Ishikawa (cell line): ENCODE measurements at regions not wholly inside any gene's neighbourhood (a gene's known extent, or its start where the extent isn't known, plus 50 kb on each side); places are given as distances from the start of the nearest gene placed in this dataset.

Experiments
- CEBPB ChIP-seq: IDR thresholded peaks from 2 replicates; pipeline ENCODE4 v1.6.1; 2012
- CREB1 ChIP-seq: IDR thresholded peaks from 2 replicates; pipeline ENCODE4 v1.6.1; 2012; ENCODE audit warnings: low read depth
- EGR1 ChIP-seq: IDR thresholded peaks from 2 replicates; pipeline ENCODE4 v1.6.1; 2012
- EP300 ChIP-seq: IDR thresholded peaks from 2 replicates; pipeline ENCODE4 v1.6.1; 2012; ENCODE audit warnings: borderline replicate concordance
- FOXM1 ChIP-seq: IDR thresholded peaks from 2 replicates; pipeline ENCODE4 v1.6.1; 2012; ENCODE audit warnings: low read depth, borderline replicate concordance
- NFIC ChIP-seq: IDR thresholded peaks from 2 replicates; pipeline ENCODE4 v1.6.1; 2012
- RAD21 ChIP-seq: IDR thresholded peaks from 2 replicates; pipeline ENCODE4 v1.6.1; 2012; ENCODE audit warnings: low read depth
- TAF1 ChIP-seq: IDR thresholded peaks from 2 replicates; pipeline ENCODE4 v1.6.1; 2012; ENCODE audit warnings: low read depth, mild to moderate bottlenecking
- TCF12 ChIP-seq: IDR thresholded peaks from 2 replicates; pipeline ENCODE4 v1.6.1; 2012; ENCODE audit warnings: low read depth
- TEAD4 ChIP-seq: IDR thresholded peaks from 2 replicates; pipeline ENCODE4 v1.6.1; 2012
- USF1 ChIP-seq: IDR thresholded peaks from 2 replicates; pipeline ENCODE4 v1.6.1; 2012
- YY1 ChIP-seq: IDR thresholded peaks from 2 replicates; pipeline ENCODE4 v1.6.1; 2012; ENCODE audit warnings: low read depth
- ZBTB7A ChIP-seq: IDR thresholded peaks from 2 replicates; pipeline ENCODE4 v1.6.1; 2012; ENCODE audit warnings: low read depth
- TF ChIP-seq, protein P1 (sequence below): IDR thresholded peaks from 2 replicates; pipeline ENCODE4 v1.6.1; 2012; ENCODE audit warnings: low read depth, mild to moderate bottlenecking
- TF ChIP-seq, protein P2 (sequence below): IDR thresholded peaks from 2 replicates; pipeline ENCODE4 v1.6.1; 2012

GRCh38 chr10:121300723-121301122 is 297.5 kb downstream of the FGFR2 start:
- TF ChIP-seq ZBTB7A (no peak), NFIC (no peak), TCF12 (no peak), CEBPB (no peak), TAF1 (no peak), TEAD4 (no peak), CREB1 (no peak), YY1 (no peak), EGR1 (no peak), RAD21 (no peak), FOXM1 (no peak), EP300 (no peak)
- TF ChIP-seq, protein P1, sequence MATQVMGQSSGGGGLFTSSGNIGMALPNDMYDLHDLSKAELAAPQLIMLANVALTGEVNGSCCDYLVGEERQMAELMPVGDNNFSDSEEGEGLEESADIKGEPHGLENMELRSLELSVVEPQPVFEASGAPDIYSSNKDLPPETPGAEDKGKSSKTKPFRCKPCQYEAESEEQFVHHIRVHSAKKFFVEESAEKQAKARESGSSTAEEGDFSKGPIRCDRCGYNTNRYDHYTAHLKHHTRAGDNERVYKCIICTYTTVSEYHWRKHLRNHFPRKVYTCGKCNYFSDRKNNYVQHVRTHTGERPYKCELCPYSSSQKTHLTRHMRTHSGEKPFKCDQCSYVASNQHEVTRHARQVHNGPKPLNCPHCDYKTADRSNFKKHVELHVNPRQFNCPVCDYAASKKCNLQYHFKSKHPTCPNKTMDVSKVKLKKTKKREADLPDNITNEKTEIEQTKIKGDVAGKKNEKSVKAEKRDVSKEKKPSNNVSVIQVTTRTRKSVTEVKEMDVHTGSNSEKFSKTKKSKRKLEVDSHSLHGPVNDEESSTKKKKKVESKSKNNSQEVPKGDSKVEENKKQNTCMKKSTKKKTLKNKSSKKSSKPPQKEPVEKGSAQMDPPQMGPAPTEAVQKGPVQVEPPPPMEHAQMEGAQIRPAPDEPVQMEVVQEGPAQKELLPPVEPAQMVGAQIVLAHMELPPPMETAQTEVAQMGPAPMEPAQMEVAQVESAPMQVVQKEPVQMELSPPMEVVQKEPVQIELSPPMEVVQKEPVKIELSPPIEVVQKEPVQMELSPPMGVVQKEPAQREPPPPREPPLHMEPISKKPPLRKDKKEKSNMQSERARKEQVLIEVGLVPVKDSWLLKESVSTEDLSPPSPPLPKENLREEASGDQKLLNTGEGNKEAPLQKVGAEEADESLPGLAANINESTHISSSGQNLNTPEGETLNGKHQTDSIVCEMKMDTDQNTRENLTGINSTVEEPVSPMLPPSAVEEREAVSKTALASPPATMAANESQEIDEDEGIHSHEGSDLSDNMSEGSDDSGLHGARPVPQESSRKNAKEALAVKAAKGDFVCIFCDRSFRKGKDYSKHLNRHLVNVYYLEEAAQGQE: no peak
- TF ChIP-seq, protein P2, sequence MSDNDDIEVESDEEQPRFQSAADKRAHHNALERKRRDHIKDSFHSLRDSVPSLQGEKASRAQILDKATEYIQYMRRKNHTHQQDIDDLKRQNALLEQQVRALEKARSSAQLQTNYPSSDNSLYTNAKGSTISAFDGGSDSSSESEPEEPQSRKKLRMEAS: no peak

DNA sequence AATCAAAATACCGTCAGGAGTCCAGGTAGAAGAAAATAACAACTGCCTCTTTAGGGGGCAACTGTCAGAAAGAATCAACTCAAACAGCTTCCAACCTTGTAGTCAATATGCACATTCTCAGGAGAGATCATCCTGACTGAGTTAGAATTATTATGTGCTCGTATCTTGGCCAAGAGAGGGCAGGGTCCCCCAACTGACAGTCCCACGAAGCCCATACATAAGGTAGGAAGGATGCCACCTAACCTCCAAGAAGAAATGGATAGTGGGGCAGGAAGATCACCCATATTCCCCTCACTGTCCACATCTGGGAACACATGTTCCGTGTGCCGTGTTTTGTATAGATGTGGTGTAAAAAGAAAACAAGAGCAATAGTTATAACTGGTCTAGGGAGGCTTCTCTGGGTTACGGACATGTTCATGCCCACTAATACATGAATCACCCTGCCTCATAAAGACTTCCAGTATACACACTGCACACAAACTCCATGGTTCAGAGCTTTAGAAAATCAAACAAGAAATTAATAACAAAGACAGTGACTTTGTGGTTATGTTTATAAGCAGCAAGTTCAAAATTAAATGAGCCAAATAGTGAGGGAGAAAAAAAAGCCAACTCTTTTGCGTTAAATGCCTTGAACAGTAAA is 295.6 kb downstream of the FGFR2 start:
- TF ChIP-seq EP300 (no peak), CREB1 (no peak), YY1 (no peak), EGR1 (no peak), RAD21 (no peak), FOXM1 (no peak), CEBPB (no peak), TAF1 (no peak), ZBTB7A (no peak)
- TF ChIP-seq, protein P2: no peak

- TF ChIP-seq ZBTB7A (no peak), USF1 (no peak), NFIC (no peak), CEBPB (no peak), YY1 (no peak), TCF12 (no peak), TAF1 (no peak), FOXM1 (no peak), TEAD4 (no peak), CREB1 (no peak), EP300 (no peak), RAD21 (no peak), EGR1 (no peak)
- TF ChIP-seq, protein P1: no peak
- TF ChIP-seq, protein P2: no peak
Measured at GRCh38 chr10:121303287-121303890, 294.9 kb downstream of the FGFR2 start.

DNA sequence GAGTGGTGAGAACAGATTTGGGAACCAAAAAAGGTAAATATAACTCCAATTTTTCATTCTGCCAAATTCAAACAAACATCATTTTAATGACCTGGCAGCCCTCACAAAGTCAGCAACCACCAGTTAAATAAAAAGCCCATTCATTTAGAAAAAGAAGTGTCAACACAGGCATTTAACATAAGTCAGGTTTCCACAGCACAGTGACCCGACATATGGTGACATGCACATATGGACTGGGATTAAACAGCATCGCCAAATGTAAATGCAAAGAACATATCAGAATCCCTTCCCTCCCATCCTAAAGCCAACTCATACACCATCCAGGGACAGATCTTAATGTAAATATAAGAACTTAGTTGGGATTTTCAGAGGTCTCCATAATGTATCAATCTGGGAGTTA is 293.2 kb downstream of the FGFR2 start:
- no peak for TF ChIP-seq RAD21
- no peak for TF ChIP-seq FOXM1
- no peak for TF ChIP-seq CREB1
- TF ChIP-seq, protein P1: no peak
- no peak for TF ChIP-seq YY1
